ENCODE measurements at regions not wholly inside any gene's neighbourhood (a gene's known extent, or its start where the extent isn't known, plus 50 kb on each side); places are given as distances from the start of the nearest gene placed in this dataset.

GRCh38 chr2:235114286-235114685 is 162.5 kb downstream of the SH3BP4 start:
- TF ChIP-seq, protein P1, sequence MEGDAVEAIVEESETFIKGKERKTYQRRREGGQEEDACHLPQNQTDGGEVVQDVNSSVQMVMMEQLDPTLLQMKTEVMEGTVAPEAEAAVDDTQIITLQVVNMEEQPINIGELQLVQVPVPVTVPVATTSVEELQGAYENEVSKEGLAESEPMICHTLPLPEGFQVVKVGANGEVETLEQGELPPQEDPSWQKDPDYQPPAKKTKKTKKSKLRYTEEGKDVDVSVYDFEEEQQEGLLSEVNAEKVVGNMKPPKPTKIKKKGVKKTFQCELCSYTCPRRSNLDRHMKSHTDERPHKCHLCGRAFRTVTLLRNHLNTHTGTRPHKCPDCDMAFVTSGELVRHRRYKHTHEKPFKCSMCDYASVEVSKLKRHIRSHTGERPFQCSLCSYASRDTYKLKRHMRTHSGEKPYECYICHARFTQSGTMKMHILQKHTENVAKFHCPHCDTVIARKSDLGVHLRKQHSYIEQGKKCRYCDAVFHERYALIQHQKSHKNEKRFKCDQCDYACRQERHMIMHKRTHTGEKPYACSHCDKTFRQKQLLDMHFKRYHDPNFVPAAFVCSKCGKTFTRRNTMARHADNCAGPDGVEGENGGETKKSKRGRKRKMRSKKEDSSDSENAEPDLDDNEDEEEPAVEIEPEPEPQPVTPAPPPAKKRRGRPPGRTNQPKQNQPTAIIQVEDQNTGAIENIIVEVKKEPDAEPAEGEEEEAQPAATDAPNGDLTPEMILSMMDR (conservative IDR thresholded peaks at IDR 0.05): no peak
- TF ChIP-seq ZFX (IDR thresholded peaks at IDR 0.05): no peak
